ENCODE measurements at regions not wholly inside any gene's neighbourhood (a gene's known extent, or its start where the extent isn't known, plus 50 kb on each side); places are given as distances from the start of the nearest gene placed in this dataset.
"Not testable (repeated sequence)": the region's sequence is repeated elsewhere in the genome, so short reads cannot be mapped to it uniquely, and the experiment has no call there.

GRCh38 chr11:89608234-89608966 is 101.7 kb upstream of the TRIM77 start:
- Histone ChIP-seq H3K36me3 (ENCODE audit: control insufficient read depth, insufficient read depth, low read length) (no peaks in the 10 kb centered on the region), H3K4me3 (ENCODE audit: low read depth, low read length) (no peak overlapping the region), H3K27me3 (ENCODE audit: control insufficient read depth, insufficient read depth, low read length) (no peaks in the 10 kb centered on the region)
- DNase-seq (ENCODE audit: low read depth) (no peak), FAIRE-seq (no peak)
- TF ChIP-seq, protein P1, sequence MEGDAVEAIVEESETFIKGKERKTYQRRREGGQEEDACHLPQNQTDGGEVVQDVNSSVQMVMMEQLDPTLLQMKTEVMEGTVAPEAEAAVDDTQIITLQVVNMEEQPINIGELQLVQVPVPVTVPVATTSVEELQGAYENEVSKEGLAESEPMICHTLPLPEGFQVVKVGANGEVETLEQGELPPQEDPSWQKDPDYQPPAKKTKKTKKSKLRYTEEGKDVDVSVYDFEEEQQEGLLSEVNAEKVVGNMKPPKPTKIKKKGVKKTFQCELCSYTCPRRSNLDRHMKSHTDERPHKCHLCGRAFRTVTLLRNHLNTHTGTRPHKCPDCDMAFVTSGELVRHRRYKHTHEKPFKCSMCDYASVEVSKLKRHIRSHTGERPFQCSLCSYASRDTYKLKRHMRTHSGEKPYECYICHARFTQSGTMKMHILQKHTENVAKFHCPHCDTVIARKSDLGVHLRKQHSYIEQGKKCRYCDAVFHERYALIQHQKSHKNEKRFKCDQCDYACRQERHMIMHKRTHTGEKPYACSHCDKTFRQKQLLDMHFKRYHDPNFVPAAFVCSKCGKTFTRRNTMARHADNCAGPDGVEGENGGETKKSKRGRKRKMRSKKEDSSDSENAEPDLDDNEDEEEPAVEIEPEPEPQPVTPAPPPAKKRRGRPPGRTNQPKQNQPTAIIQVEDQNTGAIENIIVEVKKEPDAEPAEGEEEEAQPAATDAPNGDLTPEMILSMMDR (IDR thresholded peaks at IDR 0.05; ENCODE audit: insufficient read depth, low read length, severe bottlenecking), result no peak

DNA sequence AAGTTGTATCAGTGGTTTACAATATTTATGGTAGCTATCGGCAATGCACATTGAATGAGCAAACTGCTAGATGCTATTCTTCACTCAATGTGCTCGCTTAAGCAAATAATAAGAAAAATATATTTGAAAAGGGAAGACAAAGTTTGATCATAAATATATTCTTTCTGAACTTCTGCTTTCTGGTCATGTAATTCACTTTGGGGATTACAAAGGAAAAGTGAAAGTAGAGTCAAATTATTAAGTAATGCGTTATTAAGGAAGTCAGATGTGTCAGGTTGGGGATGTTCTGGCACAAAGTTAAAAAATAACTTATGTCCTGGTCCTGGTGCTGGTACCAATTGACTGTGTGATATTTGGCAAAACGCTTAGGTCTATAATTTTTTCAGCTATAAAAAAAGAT is 98.0 kb upstream of the TRIM77 start:
- H3K36me3 ChIP-seq (ENCODE audit: control insufficient read depth, insufficient read depth, low read length), result no peaks in the 10 kb centered on the region
- DNase-seq (ENCODE audit: low read depth), result no peak
- no peak overlapping the region for H3K4me3 ChIP-seq (ENCODE audit: low read depth, low read length)
- TF ChIP-seq, protein P1 (IDR thresholded peaks at IDR 0.05; ENCODE audit: insufficient read depth, low read length, severe bottlenecking), result no peak
- no peaks in the 10 kb centered on the region for H3K27me3 ChIP-seq (ENCODE audit: control insufficient read depth, insufficient read depth, low read length)
- no peak for FAIRE-seq

- DNase-seq (ENCODE audit: low read depth) (no peak), FAIRE-seq (no peak)
- Histone ChIP-seq H3K4me3 (ENCODE audit: low read depth, low read length) (no peak overlapping the region), H3K36me3 (ENCODE audit: control insufficient read depth, insufficient read depth, low read length) (no peaks in the 10 kb centered on the region), H3K27me3 (ENCODE audit: control insufficient read depth, insufficient read depth, low read length) (no peaks in the 10 kb centered on the region)
- TF ChIP-seq, protein P1 (IDR thresholded peaks at IDR 0.05; ENCODE audit: insufficient read depth, low read length, severe bottlenecking), result no peak
These were observed 96.2 kb upstream of the TRIM77 start for GRCh38 chr11:89613911-89614310.

- not testable (repeated sequence) for FAIRE-seq; DNase-seq (ENCODE audit: low read depth); H3K36me3 ChIP-seq (ENCODE audit: control insufficient read depth, insufficient read depth, low read length)
These were observed 95.7 kb upstream of the TRIM77 start for GRCh38 chr11:89614428-89614827.

DNA sequence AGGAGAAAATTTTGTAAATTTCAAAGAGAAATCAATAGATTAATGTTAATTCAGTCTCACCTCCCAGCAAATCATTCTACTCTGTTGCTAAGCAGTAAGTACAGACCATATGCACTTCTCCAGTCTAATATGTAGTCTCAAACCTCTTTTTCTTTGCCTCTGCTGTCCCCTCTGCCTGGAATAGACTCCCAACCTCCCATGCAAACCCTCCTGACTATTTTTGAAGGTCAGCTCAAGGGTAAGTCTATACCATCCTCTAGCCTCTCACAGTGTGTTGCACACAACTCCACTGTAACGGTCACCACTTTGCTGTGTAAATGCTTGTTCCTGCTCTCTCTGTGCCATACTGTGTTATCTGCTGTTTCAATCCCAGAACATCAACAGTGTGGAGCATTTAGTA is 94.5 kb upstream of the TRIM77 start:
- not testable (repeated sequence) for H3K36me3 ChIP-seq (ENCODE audit: control insufficient read depth, insufficient read depth, low read length); FAIRE-seq; H3K27me3 ChIP-seq (ENCODE audit: control insufficient read depth, insufficient read depth, low read length); H3K4me3 ChIP-seq (ENCODE audit: low read depth, low read length); DNase-seq (ENCODE audit: low read depth)

More at GRCh38 chr11:89614428-89614827, 95.7 kb upstream of the TRIM77 start:
- not testable (repeated sequence) for H3K4me3 ChIP-seq (ENCODE audit: low read depth, low read length); H3K27me3 ChIP-seq (ENCODE audit: control insufficient read depth, insufficient read depth, low read length)

- not testable (repeated sequence) for H3K27me3 ChIP-seq (ENCODE audit: control insufficient read depth, insufficient read depth, low read length); H3K36me3 ChIP-seq (ENCODE audit: control insufficient read depth, insufficient read depth, low read length); H3K4me3 ChIP-seq (ENCODE audit: low read depth, low read length); DNase-seq (ENCODE audit: low read depth)
- FAIRE-seq, result peak; percentile 96
These were observed 93.9 kb upstream of the TRIM77 start for GRCh38 chr11:89616161-89616560.

- not testable (repeated sequence) for H3K36me3 ChIP-seq (ENCODE audit: control insufficient read depth, insufficient read depth, low read length); H3K27me3 ChIP-seq (ENCODE audit: control insufficient read depth, insufficient read depth, low read length); H3K4me3 ChIP-seq (ENCODE audit: low read depth, low read length); DNase-seq (ENCODE audit: low read depth)
- FAIRE-seq, result peak; percentile 60
These were observed 93.0 kb upstream of the TRIM77 start for GRCh38 chr11:89616999-89617602.

DNA sequence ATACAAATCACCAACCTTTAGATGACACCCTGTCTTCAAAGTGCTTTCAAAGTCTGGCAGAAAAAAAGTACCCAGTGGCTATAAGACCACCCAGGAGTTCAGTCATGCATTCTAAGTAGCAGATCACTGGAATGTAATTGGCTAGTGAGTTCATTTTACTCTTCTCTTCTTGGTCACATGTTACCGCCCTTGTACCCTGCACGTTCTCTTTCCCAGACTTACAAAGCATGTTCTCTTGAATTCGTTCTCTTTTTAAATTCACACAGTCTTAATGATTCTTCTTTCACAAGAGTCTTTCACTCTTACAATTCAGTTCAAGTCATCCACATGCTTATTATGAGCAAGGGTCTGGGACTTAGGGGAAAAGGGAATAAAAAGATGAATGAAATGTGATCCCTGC is 89.4 kb upstream of the TRIM77 start:
- not testable (repeated sequence) for FAIRE-seq; DNase-seq (ENCODE audit: low read depth); H3K36me3 ChIP-seq (ENCODE audit: control insufficient read depth, insufficient read depth, low read length); H3K4me3 ChIP-seq (ENCODE audit: low read depth, low read length); H3K27me3 ChIP-seq (ENCODE audit: control insufficient read depth, insufficient read depth, low read length)
